Neural crest cell (in vitro differentiated cells): ENCODE measurements at regions not wholly inside any gene's neighbourhood (a gene's known extent, or its start where the extent isn't known, plus 50 kb on each side); places are given as distances from the start of the nearest gene placed in this dataset.

ENCODE experiments used
- DNase-seq: peaks from one replicate; pipeline ENCODE4 v3.0.0; 2021; ENCODE audit warnings: low read depth, mixed read lengths, low spot score
- H3K27ac Mint-ChIP-seq: one replicate; pipeline ENCODE4 v1.8.0; 2021; ENCODE audit warnings: mild to moderate bottlenecking, mixed read lengths; ENCODE audit not compliant: unreplicated experiment
- H3K27me3 Mint-ChIP-seq: 2 replicates; pipeline ENCODE4 v1.8.0; 2021; ENCODE audit warnings: low read depth, mild to moderate bottlenecking, mixed read lengths
- H3K36me3 Mint-ChIP-seq: 2 replicates; pipeline ENCODE4 v1.8.0; 2021; ENCODE audit warnings: low read depth, mild to moderate bottlenecking, mixed read lengths
- H3K4me1 Mint-ChIP-seq: 2 replicates; pipeline ENCODE4 v1.8.0; 2021; ENCODE audit warnings: mixed read lengths
- H3K4me3 Mint-ChIP-seq: one replicate; pipeline ENCODE4 v1.8.0; 2021; ENCODE audit warnings: mild to moderate bottlenecking, mixed read lengths
- H3K9me3 Mint-ChIP-seq: 2 replicates; pipeline ENCODE4 v1.8.0; 2021; ENCODE audit warnings: mixed read lengths
- CTCF ChIP-seq: fragments of 200-600 bp; sonication (generic); conservative IDR thresholded peaks from 2 replicates; pipeline ENCODE4 v1.5.0; 2021; ENCODE audit warnings: antibody characterized with exemption, mild to moderate bottlenecking

GRCh38 chr11:15758857-15759465, 597.4 kb downstream of the SOX6 start:
- no peak for DNase-seq
- H3K36me3 Mint-ChIP-seq = peaks cover 5% of the 10 kb centered on the region
- peaks cover 9% of the 10 kb centered on the region for H3K9me3 Mint-ChIP-seq
- no peak for TF ChIP-seq CTCF
- H3K4me3 Mint-ChIP-seq = no peak overlapping the region
- H3K27ac Mint-ChIP-seq = no peak overlapping the region
- H3K4me1 Mint-ChIP-seq = peaks cover 27% of the 10 kb centered on the region
- no peaks in the 10 kb centered on the region for H3K27me3 Mint-ChIP-seq

GRCh38 chr11:15761235-15761634, 595.1 kb downstream of the SOX6 start:
- peaks cover 8% of the 10 kb centered on the region for H3K9me3 Mint-ChIP-seq
- TF ChIP-seq CTCF = no peak
- peaks cover 27% of the 10 kb centered on the region for H3K4me1 Mint-ChIP-seq
- no peak for DNase-seq
- H3K4me3 Mint-ChIP-seq = no peak overlapping the region
- H3K27ac Mint-ChIP-seq = no peak overlapping the region
- H3K36me3 Mint-ChIP-seq = peaks cover 8% of the 10 kb centered on the region
- no peaks in the 10 kb centered on the region for H3K27me3 Mint-ChIP-seq

GRCh38 chr11:15764326-15764725, 592.0 kb downstream of the SOX6 start:
- no peak for TF ChIP-seq CTCF
- no peak overlapping the region for H3K27ac Mint-ChIP-seq
- peaks cover 8% of the 10 kb centered on the region for H3K4me1 Mint-ChIP-seq
- DNase-seq = no peak
- no peak overlapping the region for H3K4me3 Mint-ChIP-seq
- H3K27me3 Mint-ChIP-seq = no peaks in the 10 kb centered on the region
- peaks cover 9% of the 10 kb centered on the region for H3K9me3 Mint-ChIP-seq
- H3K36me3 Mint-ChIP-seq = peaks cover 8% of the 10 kb centered on the region

- no peak for TF ChIP-seq CTCF
- H3K27ac Mint-ChIP-seq = no peak overlapping the region
- DNase-seq = no peak
- peaks cover 8% of the 10 kb centered on the region for H3K36me3 Mint-ChIP-seq
- H3K27me3 Mint-ChIP-seq = no peaks in the 10 kb centered on the region
- peaks cover 3% of the 10 kb centered on the region for H3K4me1 Mint-ChIP-seq
- H3K4me3 Mint-ChIP-seq = no peak overlapping the region
- H3K9me3 Mint-ChIP-seq = peaks cover 9% of the 10 kb centered on the region
These were observed 591.4 kb downstream of the SOX6 start for GRCh38 chr11:15764948-15765347.

- peaks cover 9% of the 10 kb centered on the region for H3K9me3 Mint-ChIP-seq
- H3K4me3 Mint-ChIP-seq = no peak overlapping the region
- H3K27me3 Mint-ChIP-seq = no peaks in the 10 kb centered on the region
- DNase-seq = no peak
- H3K27ac Mint-ChIP-seq = no peak overlapping the region
- peaks cover 8% of the 10 kb centered on the region for H3K36me3 Mint-ChIP-seq
- TF ChIP-seq CTCF = no peak
- H3K4me1 Mint-ChIP-seq = peaks cover 3% of the 10 kb centered on the region
These were observed 590.8 kb downstream of the SOX6 start for GRCh38 chr11:15765530-15765929.
